NCI-H2081 (cell line): ENCODE measurements at regions not wholly inside any gene's neighbourhood (a gene's known extent, or its start where the extent isn't known, plus 50 kb on each side); places are given as distances from the start of the nearest gene placed in this dataset.
"Not testable (repeated sequence)": the region's sequence is repeated elsewhere in the genome, so short reads cannot be mapped to it uniquely, and the experiment has no call there.

Source experiments
- DNase-seq, 2 experiments: peaks; one replicate each; lab custom pipeline; 2025; lab: John Stamatoyannopoulos, UW

GRCh38 chr16:8187782-8188372 is 402.4 kb downstream of the TMEM114 start:
- DNase-seq: no peak

- no peak for DNase-seq
Observed at GRCh38 chr16:8184854-8185253, 405.5 kb downstream of the TMEM114 start.

DNA sequence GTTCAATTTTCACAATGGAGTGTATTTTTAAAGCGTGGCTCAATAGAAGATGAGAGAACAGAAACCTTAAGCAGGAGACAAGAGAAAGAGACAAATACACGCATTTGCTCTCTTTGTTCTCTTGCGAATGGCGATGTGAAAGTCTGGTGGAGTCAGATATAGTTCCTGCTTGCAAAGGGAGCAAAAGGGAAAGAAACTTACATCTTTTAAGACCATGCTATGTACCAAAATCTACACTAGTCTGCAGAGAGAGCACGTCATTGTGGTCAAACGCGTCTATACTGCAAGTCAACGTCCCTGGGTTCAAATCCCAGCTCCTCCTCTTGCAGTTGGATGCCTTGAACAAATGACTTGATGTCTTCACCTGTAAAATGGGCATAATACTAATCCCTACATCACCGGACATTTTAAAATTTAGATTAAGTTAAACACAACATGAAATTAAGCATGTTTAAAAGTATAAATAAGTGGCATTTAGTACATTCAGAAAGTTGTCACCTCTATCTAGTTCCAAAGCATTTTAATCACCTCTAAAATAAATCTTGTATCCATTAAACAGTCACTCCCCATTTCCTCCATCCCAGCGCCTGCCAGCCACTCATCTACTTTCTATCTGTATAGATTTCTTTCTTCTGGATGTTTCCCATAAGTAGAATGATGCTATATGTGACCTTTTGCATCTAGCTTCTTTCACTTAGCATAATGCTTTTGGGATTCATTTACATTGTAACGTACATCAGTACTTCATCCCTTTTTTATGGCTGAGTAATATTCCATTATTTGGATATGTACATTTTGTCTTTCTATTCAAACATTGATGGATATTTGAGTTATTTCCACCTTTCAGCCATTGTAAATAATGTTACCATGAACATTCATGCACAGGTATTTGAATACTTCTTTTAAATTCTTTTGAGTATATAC is 406.9 kb downstream of the TMEM114 start:
- no peak for DNase-seq

DNA sequence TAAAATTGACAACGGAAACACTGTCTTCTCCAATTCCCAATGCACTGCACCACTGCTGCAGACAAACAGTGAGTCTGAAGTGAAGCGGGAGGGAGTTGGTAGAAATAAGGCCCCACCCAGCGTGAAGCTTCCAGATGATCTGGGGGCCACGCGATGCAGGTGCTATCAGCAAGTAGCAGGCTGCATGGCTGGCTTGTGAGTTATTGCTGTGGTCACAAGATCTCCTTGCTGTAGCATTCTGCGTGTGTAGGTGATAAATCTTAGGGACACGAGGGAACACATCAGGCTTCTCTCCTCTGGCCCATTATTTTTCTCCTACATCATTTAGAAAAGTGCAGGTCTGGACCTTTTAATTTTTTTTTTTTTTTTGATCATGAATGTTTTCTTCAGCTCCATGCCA is 407.6 kb downstream of the TMEM114 start:
- DNase-seq: no peak

DNA sequence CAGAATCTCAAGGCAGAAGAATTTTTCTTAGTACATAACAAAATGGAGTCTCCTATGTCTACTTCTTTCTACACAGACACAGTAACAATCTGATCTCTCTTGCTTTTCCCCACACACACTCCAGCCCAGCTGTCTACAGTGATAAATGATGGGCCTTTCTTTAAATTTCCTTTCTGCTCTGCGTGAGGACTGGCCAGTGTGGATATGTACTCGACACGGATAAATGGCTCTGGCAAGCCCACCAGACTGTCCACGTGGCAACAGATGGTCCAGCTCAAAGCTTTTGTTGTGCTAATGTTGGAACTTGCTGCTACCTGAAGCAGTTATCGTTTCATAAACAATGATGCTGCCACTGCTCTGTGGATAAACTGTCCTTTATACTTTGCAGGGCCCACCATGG is 410.7 kb downstream of the TMEM114 start:
- DNase-seq: no peak

DNA sequence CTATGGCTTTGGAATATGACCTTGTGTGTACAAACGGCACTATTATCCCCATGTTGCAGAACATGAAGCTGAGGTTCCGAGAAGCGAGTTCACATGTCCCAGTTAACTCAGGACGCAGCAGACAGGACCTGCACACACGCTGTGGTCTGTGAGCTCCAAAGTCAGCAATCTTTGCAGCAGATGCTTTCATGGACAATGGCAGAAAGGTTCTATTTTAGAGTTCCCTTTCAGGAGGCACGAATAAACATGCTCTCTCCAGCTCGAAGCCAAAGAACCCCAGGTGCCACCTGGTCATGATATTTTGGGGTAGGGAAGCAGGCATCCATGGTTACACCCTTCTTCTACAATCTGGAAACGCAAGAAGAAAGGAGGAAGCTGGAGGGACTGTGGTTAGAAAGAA is 412.0 kb downstream of the TMEM114 start:
- no peak for DNase-seq

- no peak for DNase-seq
Observed at GRCh38 chr16:8175411-8175810, 414.9 kb downstream of the TMEM114 start.

DNA sequence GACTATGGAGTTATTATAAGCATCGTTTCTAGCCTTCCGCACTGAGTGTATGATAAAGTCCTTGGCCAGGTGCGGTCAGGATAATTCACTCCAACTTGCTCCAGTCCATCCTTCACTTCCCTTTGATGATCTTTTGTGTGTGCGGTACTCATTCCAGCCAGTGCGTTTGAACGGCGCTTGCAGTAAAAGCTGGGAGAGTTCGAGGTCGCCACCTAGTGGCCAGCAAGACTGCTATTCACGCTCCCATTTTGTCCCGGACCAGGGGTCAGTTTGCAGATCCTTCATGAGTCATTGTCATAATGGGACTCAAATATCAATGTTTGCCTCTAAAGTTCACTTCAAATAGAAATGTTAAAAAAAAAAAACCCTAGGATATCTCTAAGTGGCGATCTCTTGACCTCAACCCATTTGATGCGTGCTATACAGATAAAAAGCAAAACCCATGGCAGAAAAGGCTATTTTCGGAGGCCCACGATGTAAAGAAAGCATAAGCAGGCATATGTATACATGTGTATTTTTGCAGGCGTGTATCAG is 417.1 kb downstream of the TMEM114 start:
- DNase-seq: peak; percentile 77 to 82

DNA sequence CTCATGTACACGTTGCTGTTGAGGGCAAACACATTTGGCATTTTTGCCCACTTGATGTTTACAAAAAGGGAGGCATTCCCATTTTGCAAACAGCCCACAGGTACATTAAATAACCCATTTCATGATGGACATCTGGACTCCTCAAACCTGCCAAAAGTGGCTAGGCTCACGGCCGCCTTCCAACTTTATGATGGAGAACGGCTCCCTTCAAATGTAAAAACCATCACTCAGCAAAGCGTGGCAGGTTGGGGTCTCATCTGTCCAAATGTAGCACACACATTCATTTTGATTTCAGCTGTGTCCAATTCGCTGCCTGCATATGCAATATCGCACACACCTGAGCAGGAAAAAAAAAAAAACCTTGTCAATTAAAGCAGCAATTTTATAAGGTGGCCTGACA is 417.8 kb downstream of the TMEM114 start:
- no peak for DNase-seq

- no peak for DNase-seq
Observed at GRCh38 chr16:8168016-8168415, 422.3 kb downstream of the TMEM114 start.

DNA sequence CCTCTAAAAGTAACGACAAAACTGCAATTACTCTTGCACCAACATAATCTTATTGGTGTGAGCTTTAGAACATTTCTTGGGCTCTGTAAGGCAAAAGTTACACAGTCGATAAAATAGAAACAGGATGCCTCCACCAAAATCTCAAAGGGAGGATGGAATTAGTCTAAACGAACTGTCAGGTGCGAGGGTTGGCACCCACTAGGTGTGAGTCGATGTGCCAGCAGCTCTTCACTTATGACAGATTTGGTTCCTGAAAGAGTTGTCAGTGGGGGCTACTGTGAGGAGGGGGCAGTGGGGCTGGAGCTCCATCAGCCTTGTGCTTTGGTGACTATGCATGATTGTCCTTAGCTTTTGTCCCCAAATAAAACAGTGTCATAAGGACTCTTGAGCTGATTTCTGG is 422.9 kb downstream of the TMEM114 start:
- no peak for DNase-seq

DNA sequence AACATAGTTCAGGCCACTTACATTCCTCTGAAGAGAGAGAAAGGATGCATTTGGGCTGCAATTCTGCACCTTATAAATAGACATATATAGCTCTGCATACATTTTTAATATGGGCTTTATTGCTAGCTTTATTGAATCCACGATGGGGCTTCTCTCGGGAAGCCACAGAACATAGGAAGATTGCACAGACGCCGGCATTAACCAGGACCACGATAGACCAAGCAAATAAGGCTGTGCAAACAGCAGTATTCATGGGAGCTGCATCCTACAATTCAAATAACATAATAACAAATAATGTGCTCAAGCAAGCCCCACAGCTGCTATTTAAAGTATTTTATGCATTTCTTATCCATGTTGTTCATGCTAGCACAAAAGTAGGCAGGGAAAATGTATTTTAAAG is 432.3 kb downstream of the TMEM114 start:
- DNase-seq: no peak

- DNase-seq: no peak
Observed at GRCh38 chr16:8155275-8155674, 435.0 kb downstream of the TMEM114 start.

GRCh38 chr16:8146256-8147012 is 443.9 kb downstream of the TMEM114 start:
- DNase-seq: no peak

DNA sequence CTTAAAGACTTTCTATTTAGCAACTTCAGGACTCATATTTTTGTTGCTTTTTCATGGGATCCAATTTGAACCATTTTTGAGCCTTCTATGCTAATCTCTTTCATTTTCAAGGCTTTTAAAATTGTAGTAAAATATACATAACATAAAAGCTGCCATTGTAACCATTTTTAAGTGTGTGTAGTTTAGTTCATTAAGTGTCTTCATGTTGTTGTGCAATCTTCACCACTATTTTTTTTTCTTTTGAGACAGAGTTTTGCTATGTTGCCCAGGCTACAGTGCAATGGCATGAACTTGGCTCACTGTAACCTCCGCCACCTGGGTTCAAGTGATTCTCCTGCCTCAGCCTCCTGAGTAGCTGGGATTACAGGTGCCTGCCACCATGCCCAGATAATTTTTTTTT is 451.6 kb downstream of the TMEM114 start:
- no peak for DNase-seq

- DNase-seq: no peak
Observed at GRCh38 chr16:8137606-8138005, 452.7 kb downstream of the TMEM114 start.

- DNase-seq: no peak
Observed at GRCh38 chr16:8130197-8130596, 460.1 kb downstream of the TMEM114 start.

DNA sequence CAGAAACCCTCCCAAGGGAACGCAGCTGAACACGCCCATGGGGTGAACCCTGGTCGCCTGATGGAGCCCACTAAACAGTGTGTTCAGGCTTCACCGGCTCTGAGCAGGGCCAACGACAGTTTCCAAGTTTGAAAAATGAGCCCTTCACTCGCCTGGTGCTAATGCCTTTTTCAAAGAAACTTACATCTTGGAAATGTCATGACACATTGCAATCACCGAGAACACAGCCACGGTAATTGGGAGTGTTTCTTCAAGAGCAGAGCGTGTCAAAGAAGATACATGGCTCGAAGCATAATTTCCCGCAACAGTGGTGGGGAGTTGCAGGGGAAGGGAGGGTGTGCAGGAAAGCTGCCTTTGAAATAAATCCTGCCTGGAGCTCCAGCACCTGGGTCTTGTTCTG is 463.2 kb downstream of the TMEM114 start:
- no peak for DNase-seq

- DNase-seq: no peak
Observed at GRCh38 chr16:8126313-8126712, 464.0 kb downstream of the TMEM114 start.

- DNase-seq: no peak
Observed at GRCh38 chr16:8120001-8120400, 470.3 kb downstream of the TMEM114 start.

GRCh38 chr16:8115814-8116213 is 474.5 kb downstream of the TMEM114 start:
- DNase-seq: no peak

GRCh38 chr16:8114941-8115340 is 475.4 kb downstream of the TMEM114 start:
- not testable (repeated sequence) for DNase-seq

GRCh38 chr16:8113843-8114242 is 476.5 kb downstream of the TMEM114 start:
- no peak for DNase-seq
